NCI-H2196 (cell line): ENCODE measurements at regions not wholly inside any gene's neighbourhood (a gene's known extent, or its start where the extent isn't known, plus 50 kb on each side); places are given as distances from the start of the nearest gene placed in this dataset.

ENCODE experiments used
- DNase-seq: peaks from one replicate; lab custom pipeline; 2025; ENCODE audit not compliant: unreplicated experiment; lab: John Stamatoyannopoulos, UW

DNA sequence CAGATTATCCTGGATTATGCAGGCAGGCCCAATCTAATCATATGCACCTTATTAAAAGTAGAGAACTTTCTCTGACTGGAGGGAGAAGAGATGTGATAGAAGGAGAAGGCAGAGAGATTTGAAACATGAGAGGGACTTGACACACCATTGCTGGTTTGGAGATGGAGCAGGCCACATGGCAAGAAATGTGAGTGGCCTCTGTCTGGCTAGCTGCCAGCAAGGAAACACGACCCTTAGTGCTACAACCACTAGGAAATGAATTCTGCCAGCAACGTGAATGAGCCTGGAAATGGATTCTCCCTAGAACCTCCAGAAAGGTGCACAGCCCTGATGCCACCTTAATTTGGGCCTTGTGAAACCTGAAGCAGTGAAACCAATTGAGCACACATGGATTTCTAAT, 79.5 kb upstream of the MBNL3 start:
- DNase-seq = peak; percentile 2

DNA sequence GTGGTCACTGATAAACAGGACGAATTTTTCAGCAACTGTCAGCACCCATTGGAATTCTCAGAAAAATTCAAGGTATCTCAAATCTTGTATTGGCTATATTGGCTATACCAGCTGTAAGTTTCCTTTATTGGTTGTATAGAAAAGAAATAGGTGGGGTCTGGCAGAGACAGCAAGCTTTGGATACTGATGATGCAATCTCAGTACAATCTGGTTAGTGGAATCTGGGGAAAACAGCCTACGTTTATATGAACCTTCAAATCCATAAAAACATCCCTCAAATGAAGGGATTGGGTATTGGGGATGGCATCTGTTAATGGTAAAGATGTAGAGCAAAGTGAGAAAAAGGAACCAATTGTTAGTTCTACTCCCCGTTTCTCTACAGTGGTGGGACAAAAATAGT, 76.4 kb upstream of the MBNL3 start:
- no peak for DNase-seq

DNA sequence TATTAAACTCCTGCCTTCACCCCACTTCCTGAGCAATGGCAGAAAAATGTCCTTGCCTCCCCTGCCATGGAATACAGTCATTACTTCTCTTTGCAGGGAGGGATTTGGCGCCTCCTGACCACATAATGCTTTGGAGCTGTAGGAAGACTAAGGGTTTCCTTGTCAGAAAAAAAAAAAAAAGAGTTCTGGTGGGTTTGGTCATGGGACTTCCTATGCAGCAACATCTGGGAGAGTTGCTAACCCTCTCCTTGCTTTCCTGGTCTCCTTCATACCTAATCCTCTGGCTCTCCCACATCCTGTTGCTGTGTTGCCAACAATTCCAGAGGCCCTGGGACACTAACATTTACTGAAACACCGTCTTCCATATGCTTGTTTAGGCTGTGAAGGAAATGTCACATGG, 75.1 kb upstream of the MBNL3 start:
- no peak for DNase-seq

GRCh38 chrX:132561974-132562373, 73.1 kb upstream of the MBNL3 start:
- no peak for DNase-seq

DNA sequence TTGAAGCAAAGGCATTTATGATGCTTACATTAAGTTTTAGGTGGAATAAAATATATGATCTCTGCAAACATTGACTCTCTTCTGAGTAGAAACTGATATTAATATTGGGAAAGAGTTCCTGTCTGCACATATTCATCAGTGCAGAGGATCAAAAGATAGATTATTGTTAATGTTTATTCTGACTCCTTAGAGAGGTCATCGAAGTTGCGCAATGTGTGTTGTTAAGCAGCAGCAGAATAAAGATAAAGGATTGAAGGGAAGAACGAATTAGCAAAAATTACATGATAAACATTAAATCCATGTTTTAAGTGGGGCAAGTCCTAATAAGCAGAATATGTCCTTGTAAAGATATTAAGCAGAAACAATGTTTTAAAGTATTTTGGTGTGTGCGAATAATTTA, 72.6 kb upstream of the MBNL3 start:
- DNase-seq = no peak

DNA sequence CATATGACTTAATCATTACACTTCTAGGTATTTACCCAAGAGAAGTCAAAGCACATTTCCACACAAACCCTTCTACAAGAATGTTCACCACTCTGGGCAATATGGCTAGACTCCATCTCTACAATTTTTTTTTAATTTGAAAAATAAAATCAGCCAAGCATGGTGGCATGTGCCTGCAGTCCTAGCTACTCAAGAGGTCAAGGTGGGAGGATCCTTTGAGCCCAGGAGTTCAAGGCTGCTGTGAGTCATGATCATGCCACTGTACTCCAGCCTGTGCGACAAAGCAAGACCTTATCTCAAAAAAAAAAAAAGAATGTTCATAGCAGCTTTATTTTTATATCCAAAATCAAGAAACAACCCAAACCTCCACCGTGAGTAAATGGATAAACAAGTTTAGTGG, 70.3 kb upstream of the MBNL3 start:
- no peak for DNase-seq

GRCh38 chrX:132539611-132540010, 50.8 kb upstream of the MBNL3 start:
- DNase-seq = no peak
